Right lobe of liver (tissue), 6 donors: ENCODE measurements at regions not wholly inside any gene's neighbourhood (a gene's known extent, or its start where the extent isn't known, plus 50 kb on each side); places are given as distances from the start of the nearest gene placed in this dataset.

Experiments
- ATAC-seq, 4 donors: fragments of 200-7000 bp; cut with Tn5 transposase; one replicate each; pipeline ENCODE4 v1.9.1; 2020; ENCODE audit warnings: mild to moderate bottlenecking in 4 of 4, moderate library complexity in 4 of 4
- DNase-seq, 3 donors: peaks; one replicate each; pipeline ENCODE4 v3.0.0-alpha.2; 2020
- H3K27ac ChIP-seq, 3 donors: fragments of 200-600 bp; one replicate each; pipeline ENCODE4 v1.8.0; 2022
- H3K27me3 ChIP-seq, 2 donors: fragments of 200-600 bp; one replicate each; pipeline ENCODE4 v1.8.0; 2022
- H3K36me3 ChIP-seq, 4 donors: fragments of 200-600 bp; sonication (generic) in 1 of 4; one replicate each; pipeline versions ENCODE4 v1.5.1 to v1.8.0; 2017 to 2022; ENCODE audit warnings: control low read depth in 1 of 4
- H3K4me1 ChIP-seq, 4 donors: fragments of 200-600 bp; sonication (generic) in 1 of 4; one replicate each; pipeline versions ENCODE4 v1.5.1 to v1.8.0; 2017 to 2022; ENCODE audit warnings: control low read depth in 1 of 4
- H3K4me3 ChIP-seq, 3 donors: fragments of 200-600 bp; one replicate each; pipeline ENCODE4 v1.8.0; 2022
- H3K9me3 ChIP-seq, 4 donors: fragments of 200-600 bp; sonication (generic) in 1 of 4; one replicate each; pipeline versions ENCODE4 v1.5.1 to v1.8.0; 2017 to 2022; ENCODE audit warnings: control low read depth in 1 of 4
- CTCF ChIP-seq, 4 donors: fragments of 200-600 bp in 3 of 4; fragments of 450-650 bp in 1 of 4; IDR thresholded peaks; one replicate each; pipeline versions ENCODE4 v1.5.1 to v1.8.0; 2016 to 2022; ENCODE audit warnings: antibody characterized with exemption in 4 of 4, mild to moderate bottlenecking in 2 of 4
- POLR2A ChIP-seq: fragments of 450-650 bp; IDR thresholded peaks from one replicate; pipeline ENCODE4 v1.6.1; 2017; ENCODE audit warnings: antibody characterized with exemption, mild to moderate bottlenecking
- WGBS: methylation state at CpG from one replicate; pipeline ENCODE4 v1.1.6; 2018; ENCODE audit warnings: low coverage, low lambda C conversion rate; ENCODE audit not compliant: insufficient coverage; ENCODE audit errors: missing lambda C conversion rate; 5-methylcytosine and 5-hydroxymethylcytosine counted together
- intact Hi-C, 2 donors: fragments of 100-400 bp; cut with DNase I; formaldehyde crosslinking; loops; one replicate each; pipeline versions ENCODE4 v1.11.2 to v1.14.1; 2022
- donor health status: DM: no; HTN: yes; CAD: no.
- donor health status: DM: no; HTN: no; CAD: no.
- donor health status: DM: no; HTN: no; CAD: no.
- donor health status: DM: no; HTN: yes; CAD: no.
- donor health status: DM: no; HTN: yes; CAD: no.

DNA sequence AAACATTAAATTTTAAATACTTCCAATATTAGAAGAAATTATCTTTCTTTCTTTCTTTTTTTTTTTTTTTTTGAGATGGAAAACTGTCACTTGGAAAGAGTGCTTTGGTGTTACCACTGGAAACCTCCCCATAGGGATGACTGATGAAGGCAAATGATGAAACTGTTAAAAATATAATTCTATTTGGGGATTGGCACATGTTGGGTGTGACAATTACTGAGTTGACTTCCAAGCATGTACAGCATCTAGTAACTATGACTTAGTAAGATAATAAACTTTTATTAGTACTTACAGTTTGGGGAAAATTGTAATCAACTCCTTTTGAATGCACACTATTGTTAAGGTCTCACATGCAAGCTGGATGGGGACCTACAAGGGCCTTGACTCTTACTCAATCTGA lies 592.5 kb downstream of the KCTD12 start:
- no peak for TF ChIP-seq POLR2A
- no peak for TF ChIP-seq CTCF (IDR thresholded peaks at IDR 0.05)
- H3K9me3 ChIP-seq, result no peaks in the 10 kb centered on the region
- intact Hi-C loops, result no loop called here
- H3K4me3 ChIP-seq, result no peak overlapping the region
- H3K27ac ChIP-seq, result no peak overlapping the region
- H3K36me3 ChIP-seq, result no peaks in the 10 kb centered on the region
- no peaks in the 10 kb centered on the region for H3K4me1 ChIP-seq
- no peak for ATAC-seq
- no peaks in the 10 kb centered on the region for H3K27me3 ChIP-seq
- DNase-seq, result no peak

GRCh38 chr13:76293346-76293745 lies 592.9 kb downstream of the KCTD12 start:
- WGBS, result 4% methylated on average over 1 of the region's 1 CpG
- H3K9me3 ChIP-seq, result no peaks in the 10 kb centered on the region
- no peak overlapping the region for H3K4me3 ChIP-seq
- intact Hi-C loops, result no loop called here
- no peaks in the 10 kb centered on the region for H3K27me3 ChIP-seq
- no peaks in the 10 kb centered on the region for H3K36me3 ChIP-seq
- no peak for TF ChIP-seq CTCF (IDR thresholded peaks at IDR 0.05)
- TF ChIP-seq POLR2A, result no peak
- H3K4me1 ChIP-seq, result no peaks in the 10 kb centered on the region
- ATAC-seq (no peak), DNase-seq (no peak)
- H3K27ac ChIP-seq, result no peak overlapping the region

GRCh38 chr13:76292726-76293125 lies 593.5 kb downstream of the KCTD12 start:
- Histone ChIP-seq H3K4me1 (no peaks in the 10 kb centered on the region), H3K4me3 (no peak overlapping the region), H3K9me3 (no peaks in the 10 kb centered on the region), H3K36me3 (no peaks in the 10 kb centered on the region), H3K27me3 (no peaks in the 10 kb centered on the region), H3K27ac (no peak overlapping the region)
- ATAC-seq, result no peak
- intact Hi-C loops, result no loop called here
- DNase-seq, result no peak
- TF ChIP-seq POLR2A (no peak), CTCF (IDR thresholded peaks at IDR 0.05) (no peak)
- WGBS, result 53% methylated on average over 3 of the region's 3 CpGs

- TF ChIP-seq CTCF (IDR thresholded peaks at IDR 0.05) (no peak), POLR2A (no peak)
- intact Hi-C loops, result no loop called here
- no peak overlapping the region for H3K4me3 ChIP-seq
- no peak for DNase-seq
- no peaks in the 10 kb centered on the region for H3K27me3 ChIP-seq
- ATAC-seq, result no peak
- no peaks in the 10 kb centered on the region for H3K36me3 ChIP-seq
- no peak overlapping the region for H3K27ac ChIP-seq
- no peaks in the 10 kb centered on the region for H3K9me3 ChIP-seq
- H3K4me1 ChIP-seq, result no peaks in the 10 kb centered on the region
- 27% methylated on average over 3 of the region's 3 CpGs for WGBS
Observed at GRCh38 chr13:76292031-76292430, 594.2 kb downstream of the KCTD12 start.

DNA sequence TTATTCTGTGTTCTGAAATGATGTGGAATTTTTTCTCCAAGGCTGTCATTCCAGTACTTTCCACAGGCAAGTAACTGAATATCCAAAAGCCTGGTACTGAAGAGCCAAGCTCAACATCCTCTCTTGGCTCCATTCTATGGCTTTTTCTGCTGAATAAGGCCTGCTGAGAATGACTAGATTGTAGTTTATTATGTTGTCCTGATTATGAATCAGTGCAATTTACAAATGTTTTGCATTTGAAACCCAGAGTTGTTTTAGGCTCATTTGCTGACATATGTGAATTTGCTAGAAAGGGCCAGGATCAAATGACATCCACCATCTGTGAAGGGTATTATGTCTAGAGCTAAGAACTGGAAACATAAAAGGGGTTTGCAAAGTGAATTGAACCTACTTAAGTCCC lies 596.6 kb downstream of the KCTD12 start:
- Histone ChIP-seq H3K9me3 (no peaks in the 10 kb centered on the region), H3K36me3 (no peaks in the 10 kb centered on the region), H3K27me3 (no peaks in the 10 kb centered on the region), H3K4me1 (no peaks in the 10 kb centered on the region), H3K4me3 (no peak overlapping the region), H3K27ac (no peak overlapping the region)
- no peak for TF ChIP-seq CTCF (IDR thresholded peaks at IDR 0.05)
- no peak for TF ChIP-seq POLR2A
- ATAC-seq, result no peak
- intact Hi-C loops, result no loop called here
- no peak for DNase-seq
